Cardiac fibroblast (primary cell): ENCODE measurements at regions not wholly inside any gene's neighbourhood (a gene's known extent, or its start where the extent isn't known, plus 50 kb on each side); places are given as distances from the start of the nearest gene placed in this dataset.
"Not testable (repeated sequence)": the region's sequence is repeated elsewhere in the genome, so short reads cannot be mapped to it uniquely, and the experiment has no call there.

ENCODE experiments used
- DNase-seq, 2 donors: peaks; one replicate each; pipeline versions ENCODE4 v3.0.0 to v3.0.0-alpha.2; 2010; ENCODE audit warnings: low read depth in 2 of 2
- H3K4me3 ChIP-seq, 2 donors: replicated peaks in 1 of 2; 1 replicate in 1 of 2; 2 replicates in 1 of 2; pipeline ENCODE4 v1.5.1; 2011; ENCODE audit warnings: low read depth in 2 of 2, low read length in 2 of 2, mild to moderate bottlenecking in 2 of 2, moderate library complexity in 1 of 2
- CTCF ChIP-seq: IDR thresholded peaks from one replicate; pipeline ENCODE4 v1.5.1; 2011; ENCODE audit warnings: low read depth, mild to moderate bottlenecking, low read length, inconsistent platforms

DNA sequence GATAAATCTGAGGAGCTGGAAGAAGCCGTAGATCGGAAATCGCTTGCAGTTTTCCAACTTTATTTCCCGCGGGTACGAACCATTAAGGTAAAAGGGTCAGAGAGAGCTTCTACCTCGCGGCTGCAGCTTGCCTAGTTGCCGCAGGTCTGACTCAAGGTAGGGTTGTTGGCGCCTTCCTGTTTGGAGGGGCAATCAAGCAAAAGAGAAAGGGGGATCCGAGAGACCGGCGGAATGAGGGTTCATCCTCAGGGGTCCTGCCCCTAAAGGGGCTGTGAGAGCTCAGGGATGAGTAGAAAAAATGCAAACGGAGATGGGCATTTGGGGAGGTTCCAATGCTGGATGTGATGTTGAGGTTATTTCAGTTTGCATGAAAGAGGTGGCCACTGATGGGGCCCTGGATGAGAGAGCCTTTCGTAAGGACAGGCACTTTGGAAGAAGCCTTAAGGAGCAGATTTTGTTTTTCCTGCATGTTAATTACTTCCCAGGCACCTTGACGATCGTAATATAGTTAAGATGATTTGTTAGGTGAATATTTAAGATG lies 265.4 kb downstream of the CGGBP1 start:
- DNase-seq, result no peak
- H3K4me3 ChIP-seq, result peak overlapping the region in 1 of 2 donors; percentile 39
- TF ChIP-seq CTCF, result no peak

- peak in 1 of 2 donors; percentile 33 for DNase-seq
- peak within 1 kb of the TSS in 1 of 2 donors; percentile 39 for H3K4me3 ChIP-seq
- no peak for TF ChIP-seq CTCF
Measured at GRCh38 chr3:87792534-87793336, 266.1 kb downstream of the CGGBP1 start, which contains the start of gene HTR1F. TSS of gene HTR1F (plus strand) at chr3:87792706.

GRCh38 chr3:87792198-87792533 lies 266.6 kb downstream of the CGGBP1 start:
- no peak for DNase-seq
- TF ChIP-seq CTCF, result no peak
- peak overlapping the region in 1 of 2 donors; percentile 39 for H3K4me3 ChIP-seq

- H3K4me3 ChIP-seq, result no peak overlapping the region
- TF ChIP-seq CTCF, result no peak
- DNase-seq, result no peak
Measured at GRCh38 chr3:87791248-87792027, 267.4 kb downstream of the CGGBP1 start.

GRCh38 chr3:87789049-87789448 lies 269.8 kb downstream of the CGGBP1 start:
- DNase-seq, H3K4me3 ChIP-seq: not testable (repeated sequence)

- TF ChIP-seq CTCF, result no peak
- DNase-seq, result no peak
Measured at GRCh38 chr3:87788516-87788915, 270.3 kb downstream of the CGGBP1 start.

GRCh38 chr3:87780811-87781210 lies 278.0 kb downstream of the CGGBP1 start:
- DNase-seq, result no peak
- no peak overlapping the region for H3K4me3 ChIP-seq
- no peak for TF ChIP-seq CTCF

More at GRCh38 chr3:87788516-87788915, 270.3 kb downstream of the CGGBP1 start:
- no peak overlapping the region for H3K4me3 ChIP-seq
